ENCODE measurements at regions not wholly inside any gene's neighbourhood (a gene's known extent, or its start where the extent isn't known, plus 50 kb on each side); places are given as distances from the start of the nearest gene placed in this dataset.
"Not testable (repeated sequence)": the region's sequence is repeated elsewhere in the genome, so short reads cannot be mapped to it uniquely, and the experiment has no call there.

DNA sequence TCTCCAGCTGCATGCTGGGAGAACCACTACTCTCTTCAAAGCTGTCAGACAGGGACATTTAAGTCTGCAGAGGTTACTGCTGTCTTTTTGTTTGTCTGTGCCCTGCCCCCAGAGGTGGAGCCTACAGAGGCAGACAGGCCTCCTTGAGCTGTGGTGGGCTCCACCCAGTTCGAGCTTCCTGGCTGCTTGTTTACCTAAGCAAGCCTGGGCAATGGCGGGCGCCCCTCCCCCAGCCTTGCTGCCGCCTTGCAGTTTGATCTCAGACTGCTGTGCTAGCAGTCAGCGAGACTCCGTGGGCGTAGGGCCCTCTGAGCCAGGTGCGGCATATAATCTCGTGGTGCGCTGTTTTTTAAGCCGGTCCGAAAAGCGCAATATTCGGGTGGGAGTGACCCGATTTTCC is 215.0 kb downstream of the STIM2 start:
- not testable (repeated sequence) for DNase-seq

DNA sequence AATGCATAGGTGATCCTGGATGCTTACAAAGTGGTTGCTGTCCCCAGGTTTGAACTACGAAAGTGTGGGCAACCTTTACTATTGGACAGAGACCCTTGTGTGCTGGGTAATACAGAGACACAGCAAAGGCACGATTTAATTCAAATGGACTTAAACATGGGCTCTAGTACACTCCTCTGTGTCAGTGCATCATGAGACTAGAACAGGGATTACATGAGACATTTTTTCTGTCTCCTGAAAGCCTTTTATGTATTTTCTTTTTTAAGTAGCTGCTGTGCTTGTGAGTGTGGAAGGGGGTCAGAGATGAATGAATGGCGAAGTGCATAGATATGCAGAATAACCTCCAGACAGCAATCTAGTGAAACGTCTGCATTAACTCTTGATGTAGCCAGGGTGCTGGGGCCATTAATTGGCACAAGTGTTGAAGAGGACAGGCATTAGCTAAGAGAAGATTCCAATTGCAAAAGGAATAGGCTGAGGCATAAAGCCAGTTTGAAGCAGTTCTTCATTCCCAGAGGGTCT is 218.4 kb downstream of the STIM2 start:
- DNase-seq = no peak

DNA sequence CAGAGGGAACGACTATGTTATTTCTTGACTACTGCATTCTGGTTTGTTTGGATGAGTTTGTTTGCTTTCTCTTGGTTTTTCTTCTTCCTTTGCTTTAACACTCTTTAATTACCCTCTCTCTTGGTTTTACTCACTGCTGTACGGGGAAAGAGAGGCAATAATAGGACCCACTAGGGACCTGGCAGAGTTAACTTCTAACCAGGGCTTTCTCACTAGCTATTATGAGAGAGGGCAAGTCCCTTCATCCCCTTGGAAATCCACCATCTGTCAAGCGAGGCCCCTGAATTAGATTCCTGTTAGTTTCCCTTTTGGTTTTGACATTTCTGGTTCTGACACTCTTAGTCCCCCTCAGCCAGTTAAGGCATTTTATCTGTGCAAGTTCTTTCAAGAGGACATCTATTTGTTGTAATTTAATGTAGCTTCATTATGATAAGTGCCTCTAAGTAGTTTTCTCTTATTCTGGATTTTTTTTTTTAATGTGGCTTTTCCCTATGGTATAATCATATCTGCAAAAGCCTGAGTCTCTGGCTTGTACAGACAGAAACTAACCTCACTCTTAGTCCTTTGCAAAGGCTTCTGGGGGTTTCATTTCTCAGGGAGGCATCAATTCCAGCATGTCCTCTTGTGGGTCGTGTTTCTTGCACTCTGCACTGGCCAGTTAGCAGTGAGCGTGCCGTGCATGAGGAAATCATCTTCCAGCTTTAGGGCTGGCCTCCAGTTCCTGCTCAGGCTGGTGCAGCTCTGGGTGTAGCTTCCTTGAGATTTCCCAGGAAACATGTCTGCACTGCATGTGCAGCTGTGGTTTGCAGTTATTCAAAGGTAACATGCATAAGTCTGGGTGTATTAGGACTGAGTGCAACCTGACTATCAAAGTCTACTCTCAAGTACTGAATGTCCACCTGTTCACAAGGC is 221.3 kb downstream of the STIM2 start:
- DNase-seq = no peak

DNA sequence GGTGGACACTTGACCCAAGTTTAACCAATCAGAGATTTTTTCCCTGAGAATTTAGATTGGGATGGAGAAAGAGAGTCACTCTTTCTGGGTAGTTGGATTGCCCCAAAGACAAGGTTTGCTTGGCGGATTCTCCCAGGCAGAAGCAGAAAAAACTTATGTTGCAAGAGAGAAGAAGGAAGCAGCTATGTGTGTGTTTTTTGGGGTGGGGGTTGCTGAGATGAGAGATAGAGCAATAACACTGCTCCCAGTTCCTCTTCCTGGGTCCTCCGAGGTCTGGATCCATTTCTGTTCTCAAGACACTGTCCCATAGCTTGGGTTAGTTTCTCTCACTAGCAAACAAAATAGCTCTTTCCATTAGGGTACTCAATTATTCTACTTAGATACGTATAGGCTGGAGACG is 222.1 kb downstream of the STIM2 start:
- no peak for DNase-seq

DNA sequence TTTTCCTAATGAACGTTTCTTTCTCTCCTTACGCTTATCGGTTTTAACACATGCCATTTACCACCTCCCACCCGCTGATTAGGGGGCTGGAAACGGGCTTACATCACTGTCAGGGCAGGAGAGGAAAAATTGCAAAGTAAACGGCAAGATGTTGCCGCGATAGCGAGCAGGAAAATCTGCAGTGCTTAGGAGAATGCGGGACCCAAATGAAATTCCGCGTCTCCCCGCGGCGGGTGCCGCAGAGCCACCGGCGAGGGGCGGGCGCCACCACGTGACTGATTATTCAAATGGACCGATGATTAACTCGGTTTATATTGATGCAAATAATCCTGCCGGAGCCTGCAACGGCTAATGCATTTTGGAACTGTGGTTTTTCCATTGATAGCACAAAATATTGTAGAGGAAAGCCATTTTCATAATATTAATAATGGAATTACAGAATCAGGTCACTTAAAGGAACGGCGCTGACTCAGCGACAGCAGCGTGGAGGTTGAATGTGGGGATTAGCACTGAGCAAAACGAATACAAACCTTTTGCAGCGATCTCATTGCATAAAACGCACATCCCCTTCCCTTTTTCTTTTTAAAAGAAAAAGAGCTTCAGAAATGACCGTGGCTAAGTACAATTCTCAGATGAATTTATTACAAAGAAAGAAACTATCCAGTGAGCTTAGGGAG is 224.2 kb downstream of the STIM2 start:
- DNase-seq = no peak

DNA sequence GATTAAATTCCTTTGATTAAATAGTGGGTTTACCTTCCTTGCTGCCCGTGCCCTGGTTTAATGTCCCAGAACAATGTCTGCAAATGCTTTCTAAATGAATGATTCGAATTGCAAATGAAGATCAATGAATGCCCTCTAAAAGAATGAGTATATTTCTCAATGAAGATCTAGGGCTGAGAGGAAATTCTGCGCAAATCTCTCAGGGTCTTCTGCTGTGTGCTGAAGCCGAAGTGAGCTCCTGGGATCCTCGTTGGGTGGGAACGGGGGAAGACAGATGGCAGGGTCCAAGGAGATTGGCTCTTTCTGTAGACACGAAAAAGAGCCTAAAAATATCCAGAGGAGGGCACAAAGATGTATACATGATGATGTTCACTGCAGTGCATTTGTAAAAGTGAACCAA is 224.8 kb downstream of the STIM2 start:
- no peak for DNase-seq

DNA sequence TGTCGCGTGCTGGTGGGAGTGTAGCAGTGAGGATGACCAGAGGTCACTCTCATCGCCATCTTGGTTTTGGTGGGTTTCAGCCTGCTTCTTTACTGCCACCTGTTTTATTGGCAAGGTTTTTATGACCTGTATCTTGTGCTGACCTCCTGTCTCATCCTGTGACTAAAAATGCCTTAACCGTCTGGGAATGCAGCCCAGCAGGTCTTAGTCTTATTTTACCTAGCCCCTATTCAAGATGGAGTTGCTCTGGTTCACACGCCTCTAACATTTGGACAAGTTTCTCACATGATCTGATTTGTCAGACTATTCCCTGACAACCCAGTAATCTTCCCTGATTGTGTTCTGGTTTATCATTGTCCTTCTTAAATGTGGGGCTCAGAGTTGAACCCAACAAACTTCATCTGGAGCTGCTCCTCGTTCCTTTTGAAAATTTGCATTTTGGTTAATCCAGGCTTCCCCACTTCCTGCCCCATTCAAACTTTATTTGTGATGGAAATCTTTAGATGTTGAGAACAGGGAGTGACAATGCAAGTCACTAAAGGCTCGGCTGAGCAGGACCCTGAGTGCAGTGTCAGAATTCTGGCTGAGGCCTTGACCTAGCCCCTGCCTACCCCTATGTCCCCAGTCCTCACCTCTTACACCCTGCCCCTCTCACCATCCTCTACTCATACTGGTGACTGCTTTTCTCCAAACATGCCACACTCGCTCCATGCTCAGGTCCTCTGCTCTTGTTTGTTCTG is 226.8 kb downstream of the STIM2 start:
- no peak for DNase-seq

DNA sequence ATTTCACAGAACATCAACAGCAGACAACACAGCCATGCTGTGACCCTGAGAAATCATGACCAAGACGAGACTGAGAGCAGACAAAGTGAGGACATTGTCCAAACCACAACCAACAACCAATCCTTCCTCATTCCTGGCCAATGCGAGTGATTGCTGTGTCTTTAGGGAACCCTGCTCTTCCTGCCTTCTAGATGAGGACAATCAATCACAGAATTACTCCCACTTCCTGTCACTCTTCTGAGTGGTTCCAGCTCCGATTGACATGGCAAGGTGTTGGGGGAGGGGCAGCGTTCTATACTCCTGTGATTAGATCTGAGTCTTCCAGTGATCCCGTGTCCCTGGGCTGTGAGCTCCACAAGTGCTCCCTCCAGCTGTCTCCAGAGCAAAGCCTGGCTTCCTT is 227.8 kb downstream of the STIM2 start:
- DNase-seq = no peak

DNA sequence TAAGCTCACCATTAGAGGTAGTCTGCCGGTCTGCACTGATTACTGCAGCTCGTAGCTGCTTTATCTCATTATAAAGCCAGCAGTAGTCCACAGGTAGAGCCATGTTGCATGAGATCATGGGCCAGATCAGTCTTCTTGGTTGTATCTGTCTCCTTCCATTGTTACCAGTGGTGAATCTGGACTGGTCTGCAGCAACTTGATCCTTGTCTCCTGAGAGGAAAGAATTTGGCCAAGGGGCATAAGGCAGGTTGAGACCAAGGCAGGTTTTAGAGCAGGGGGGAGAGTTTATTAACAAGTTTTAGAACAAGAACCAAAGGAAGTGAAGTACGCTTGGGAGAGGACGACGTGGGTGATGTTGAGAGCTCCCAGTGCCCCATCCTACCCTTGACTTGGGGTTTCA is 228.5 kb downstream of the STIM2 start:
- no peak for DNase-seq

DNA sequence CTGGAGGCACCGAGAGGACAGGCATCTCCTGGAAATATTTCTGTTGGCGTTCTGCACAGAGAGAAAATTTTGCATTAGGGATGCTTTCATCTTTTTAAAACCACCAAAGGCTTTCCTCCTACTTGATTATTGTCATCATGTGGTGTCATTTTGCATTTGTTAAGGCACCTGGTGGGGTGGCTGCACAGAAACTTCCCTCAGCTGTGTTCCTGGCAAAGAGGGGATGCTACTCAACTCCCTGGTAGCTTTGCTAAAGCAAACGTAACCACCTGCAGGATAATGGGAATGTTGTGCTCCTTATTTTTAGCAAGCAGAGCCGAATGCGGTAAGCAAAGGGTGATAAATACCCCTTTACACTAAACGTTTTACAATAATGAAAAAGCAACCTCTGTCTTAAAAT is 229.8 kb downstream of the STIM2 start:
- no peak for DNase-seq

DNA sequence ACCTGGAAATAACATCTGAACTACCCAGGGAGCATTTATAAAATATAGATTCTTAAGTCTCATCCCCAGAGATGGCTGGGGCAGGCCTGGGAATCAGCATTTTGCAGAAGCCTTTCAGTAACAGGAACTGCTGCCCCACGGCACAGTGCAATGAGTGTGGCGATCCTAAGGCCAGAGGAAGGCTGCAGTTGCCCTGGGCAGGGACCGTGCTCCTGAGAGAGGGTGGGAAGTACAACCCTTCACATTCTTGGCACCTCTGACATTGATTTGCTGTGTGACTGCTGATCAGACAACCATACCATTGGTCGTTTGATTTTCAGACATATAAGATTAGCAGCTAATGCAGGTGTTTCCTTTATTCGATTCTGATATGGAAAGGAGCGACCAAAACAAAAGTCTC is 233.6 kb downstream of the STIM2 start:
- no peak for DNase-seq

DNA sequence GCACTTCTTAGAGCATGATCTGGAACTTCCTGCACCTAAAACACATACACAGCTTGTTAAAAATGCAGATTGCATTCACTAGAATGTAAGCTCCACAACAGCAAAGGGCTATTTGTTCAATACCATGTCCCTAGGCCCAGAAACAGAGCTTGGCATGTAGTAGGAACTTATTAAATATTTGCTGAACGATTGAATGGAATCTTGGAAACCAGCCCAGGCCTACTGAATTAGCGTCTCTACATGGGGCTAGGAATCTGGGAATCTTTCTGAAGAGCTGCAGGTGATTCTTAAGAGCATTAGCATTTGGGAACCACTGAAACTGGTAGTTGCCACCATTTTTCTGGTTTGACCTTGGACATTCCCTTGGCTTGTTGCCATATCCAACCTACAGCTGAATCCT is 234.1 kb downstream of the STIM2 start:
- no peak for DNase-seq

DNA sequence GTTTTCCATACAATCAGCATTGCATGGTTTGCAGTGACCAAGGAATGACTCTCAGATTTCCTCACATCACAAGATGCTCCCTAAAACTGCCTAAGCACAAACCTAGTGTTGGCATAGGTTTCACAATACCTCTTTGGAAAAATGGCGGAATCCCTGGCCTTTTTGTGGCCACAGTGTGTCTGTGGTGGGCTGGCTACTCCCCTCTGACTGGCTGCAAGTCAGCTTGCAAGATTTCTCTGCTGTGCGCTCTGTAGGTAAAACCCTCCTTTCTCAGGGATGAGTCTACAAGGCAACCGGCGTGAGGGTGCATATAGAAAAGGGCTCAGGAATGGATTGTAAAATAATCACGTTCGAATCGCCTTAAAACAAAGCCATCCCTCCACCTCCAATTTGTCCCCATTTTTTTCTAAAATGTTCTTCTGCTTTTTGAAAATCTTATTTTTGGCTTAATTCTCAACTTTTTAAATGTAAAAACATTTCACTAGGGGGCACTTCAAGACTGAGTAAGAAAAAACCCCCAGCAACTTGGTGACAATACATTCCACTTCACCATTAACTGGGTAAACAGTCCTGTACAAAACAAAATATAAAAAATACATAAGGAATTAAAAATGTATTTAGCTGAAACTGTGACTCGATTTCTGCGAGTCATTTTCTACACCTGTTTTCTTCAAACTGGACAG is 235.6 kb downstream of the STIM2 start:
- no peak for DNase-seq

DNA sequence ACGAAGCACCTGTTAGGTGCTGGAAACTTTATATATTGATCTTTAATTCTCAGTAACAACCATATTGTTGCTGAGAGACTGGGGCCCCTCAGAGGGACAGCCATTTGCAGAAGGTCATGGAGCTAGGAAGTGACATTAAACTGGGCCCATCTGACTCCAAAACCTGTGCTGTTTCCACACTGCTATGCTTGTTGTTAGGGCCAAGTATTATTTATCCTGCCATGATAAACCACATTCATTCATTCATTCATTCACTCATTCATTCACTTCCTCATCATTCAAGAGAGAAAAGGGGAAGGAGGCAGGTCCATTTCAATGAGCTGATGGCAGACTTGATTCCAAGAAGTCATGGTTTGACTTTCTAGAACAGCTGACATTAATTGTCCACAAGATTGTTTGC is 237.4 kb downstream of the STIM2 start:
- no peak for DNase-seq

DNA sequence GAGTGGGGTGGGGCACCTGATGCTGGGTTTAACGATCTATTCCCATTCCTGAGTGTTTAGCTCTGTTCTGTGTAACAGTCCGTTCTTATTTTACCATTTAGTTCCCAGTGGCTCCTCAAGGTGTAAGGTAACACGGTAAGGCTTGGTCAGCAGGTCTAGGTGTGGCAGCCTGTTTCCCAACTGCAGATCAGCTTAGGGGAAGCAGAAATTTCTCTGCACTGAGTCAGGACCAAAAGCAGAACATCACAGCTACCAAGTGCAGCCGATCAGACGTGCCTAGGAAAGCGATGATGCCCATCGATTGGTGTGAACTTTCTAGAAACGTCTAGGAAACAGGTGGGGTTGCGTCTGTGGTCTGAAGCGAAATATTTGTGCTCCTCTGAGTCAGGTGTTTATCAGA is 240.1 kb downstream of the STIM2 start:
- no peak for DNase-seq

DNA sequence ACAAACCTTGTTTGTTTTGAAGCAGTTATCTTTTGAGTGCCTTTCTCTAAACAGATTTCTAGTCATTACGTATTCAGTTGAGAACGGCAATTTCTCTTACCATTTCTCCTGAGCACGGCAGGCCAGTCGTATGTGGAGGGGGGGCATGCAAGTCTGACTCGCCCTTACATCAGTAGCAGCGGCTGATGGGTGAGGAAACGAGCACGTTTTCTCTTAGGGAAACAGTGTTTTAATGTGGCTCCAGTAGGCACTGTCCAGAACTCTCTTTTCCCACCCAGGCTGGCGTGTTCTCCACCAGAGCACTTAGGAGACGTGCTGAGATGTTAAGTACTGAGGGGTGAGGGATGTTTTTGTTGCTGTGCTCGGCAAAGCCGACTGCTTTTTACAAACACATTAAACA is 240.5 kb downstream of the STIM2 start:
- no peak for DNase-seq

DNA sequence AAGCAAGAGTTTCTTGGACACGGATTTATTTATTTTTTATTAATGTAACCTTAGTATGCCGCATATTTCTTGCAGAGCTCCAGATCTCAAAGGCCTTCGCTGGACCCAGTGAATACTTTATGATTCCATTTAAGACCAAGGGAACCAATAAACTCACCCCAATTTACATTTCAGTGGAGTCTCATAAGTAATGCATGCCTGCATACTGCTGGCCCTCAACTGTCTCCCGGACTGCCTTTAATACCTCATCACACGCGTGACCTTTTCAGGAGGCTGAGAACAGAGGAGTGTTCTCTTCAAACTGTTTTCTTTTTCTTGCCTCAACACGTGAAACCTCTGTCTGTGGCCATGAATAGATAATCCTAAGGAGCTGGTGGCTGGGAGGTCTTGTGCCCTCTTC is 240.9 kb downstream of the STIM2 start:
- DNase-seq = no peak

DNA sequence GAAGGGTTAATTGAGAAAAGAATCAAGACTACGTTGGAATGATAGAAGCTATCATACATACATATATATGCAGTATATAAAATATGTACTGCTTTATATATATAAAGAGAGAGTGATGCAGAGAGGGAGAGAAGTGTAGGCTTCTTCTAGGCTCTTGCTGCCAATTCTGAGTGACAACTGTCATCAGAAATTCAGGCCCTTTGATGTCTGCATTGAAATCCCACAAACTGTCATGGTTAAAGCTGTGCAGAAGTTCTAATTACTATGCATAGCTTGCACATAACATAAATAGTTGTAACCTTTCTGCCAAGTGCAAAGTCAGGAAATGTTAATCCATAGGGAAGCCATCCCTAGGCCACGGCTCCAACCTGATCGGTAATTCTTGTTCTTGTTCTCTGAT is 251.0 kb downstream of the STIM2 start:
- no peak for DNase-seq

DNA sequence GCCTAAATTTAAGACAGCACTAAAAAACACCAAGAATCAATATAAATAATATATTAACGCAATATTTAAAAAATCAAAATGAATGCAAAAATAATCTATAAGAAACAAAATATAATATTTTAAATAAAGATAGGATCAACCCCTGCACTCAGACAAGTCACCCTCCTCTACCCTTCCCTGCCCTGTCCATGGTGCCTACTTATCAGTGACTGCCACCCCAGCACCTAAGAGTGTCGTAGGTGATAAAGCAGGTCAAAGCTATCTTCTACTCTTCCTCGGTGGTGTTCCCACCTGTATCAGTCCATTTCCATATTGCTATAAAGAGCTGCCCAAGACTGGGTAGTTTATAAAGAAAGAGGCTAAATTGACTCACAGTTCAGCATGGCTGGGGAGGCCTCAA is 251.9 kb downstream of the STIM2 start:
- DNase-seq = no peak

DNA sequence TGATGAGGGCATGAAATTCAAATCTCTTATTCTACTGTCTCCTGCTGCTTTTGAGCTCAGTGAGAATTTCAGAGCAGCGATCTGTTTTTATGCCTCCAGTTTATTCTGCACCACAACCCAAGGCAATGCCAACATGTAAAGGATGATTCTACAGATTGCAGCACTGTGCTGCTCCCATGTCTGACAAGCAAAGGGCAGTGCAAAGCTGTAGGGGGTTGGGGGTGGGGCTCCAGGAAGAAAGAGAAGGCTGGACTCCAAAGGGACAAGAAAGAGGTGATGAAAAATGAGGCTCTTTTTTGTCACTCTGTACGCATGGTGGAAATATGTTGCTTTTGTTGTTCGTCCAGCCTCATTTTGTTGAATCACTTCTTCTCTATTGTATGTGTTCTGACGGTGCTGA is 254.6 kb downstream of the STIM2 start:
- DNase-seq = no peak

DNA sequence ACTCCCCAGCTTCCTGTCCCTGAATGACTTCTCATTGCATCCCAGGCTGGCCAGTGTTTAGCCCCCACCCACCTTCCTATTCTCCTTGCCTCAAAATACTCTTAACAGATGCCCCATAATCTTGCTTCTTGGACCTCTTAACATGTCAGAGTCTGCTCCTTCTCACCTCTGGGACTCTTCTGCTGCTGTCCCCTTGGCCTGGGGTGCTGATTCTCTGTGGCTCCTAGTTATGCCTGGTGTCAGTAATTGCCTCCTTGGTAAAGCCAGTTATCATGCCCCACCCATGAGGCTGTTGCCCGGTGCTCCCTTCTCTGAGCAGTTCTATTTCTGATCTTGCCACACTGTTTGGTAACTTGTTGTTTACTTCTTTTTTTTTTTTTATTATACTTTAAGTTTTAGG is 256.8 kb downstream of the STIM2 start:
- DNase-seq = no peak

DNA sequence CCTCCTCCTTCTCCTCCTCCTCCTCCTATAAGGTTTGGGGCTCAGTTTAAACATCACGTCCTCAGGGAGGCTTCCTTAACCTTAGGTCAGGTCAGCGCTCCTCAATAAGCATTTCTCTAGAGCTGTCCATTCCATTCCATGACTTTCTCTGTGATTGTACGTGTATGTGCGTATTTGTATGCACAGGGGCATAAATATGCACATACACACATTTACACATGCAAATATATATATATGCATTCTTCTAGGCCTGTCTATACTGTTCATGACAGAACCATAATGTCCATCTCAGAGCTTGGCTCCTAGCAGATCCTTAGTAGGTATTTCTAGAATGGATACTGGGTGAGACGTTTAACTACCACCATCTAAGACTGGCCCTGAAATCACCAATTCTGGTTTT is 258.6 kb downstream of the STIM2 start:
- no peak for DNase-seq

DNA sequence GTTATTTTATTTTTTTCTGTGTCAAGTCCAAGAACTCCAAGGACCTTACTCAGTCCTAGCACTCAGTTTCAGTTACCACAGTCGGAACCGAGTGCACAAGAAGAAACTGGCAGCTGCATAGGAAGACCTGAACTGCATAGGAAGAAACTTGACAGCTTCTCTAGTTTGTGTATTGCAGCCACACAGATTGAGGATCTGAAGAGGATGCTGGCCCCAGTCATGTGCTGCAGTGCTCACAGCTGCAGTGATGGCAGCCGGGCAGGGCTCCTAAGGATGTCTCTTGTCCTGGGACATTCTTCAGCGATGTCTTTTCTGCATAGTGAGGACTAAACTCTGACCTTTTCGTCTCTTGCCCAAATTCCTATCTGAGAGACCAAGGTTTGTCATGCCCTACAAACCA is 261.2 kb downstream of the STIM2 start:
- no peak for DNase-seq

Data from SIG-M5 (cell line).